Skeletal muscle tissue (tissue), 3 donors: ENCODE measurements at regions not wholly inside any gene's neighbourhood (a gene's known extent, or its start where the extent isn't known, plus 50 kb on each side); places are given as distances from the start of the nearest gene placed in this dataset.
"Not testable (repeated sequence)": the region's sequence is repeated elsewhere in the genome, so short reads cannot be mapped to it uniquely, and the experiment has no call there.

Experiments
- H3K27ac ChIP-seq: one replicate; pipeline ENCODE4 v1.7.0; 2013; ENCODE audit warnings: mild to moderate bottlenecking, low read depth, low read length, inconsistent platforms
- H3K27me3 ChIP-seq, 3 donors: one replicate each; pipeline ENCODE4 v1.7.0; 2013; ENCODE audit warnings: low read length in 3 of 3; ENCODE audit not compliant: control insufficient read depth in 3 of 3, insufficient read depth in 3 of 3
- H3K36me3 ChIP-seq, 3 donors: one replicate each; pipeline ENCODE4 v1.7.0; 2013; ENCODE audit warnings: low read length in 3 of 3; ENCODE audit not compliant: control insufficient read depth in 3 of 3, insufficient read depth in 3 of 3
- H3K4me1 ChIP-seq, 3 donors: one replicate each; pipeline ENCODE4 v1.7.0; 2013; ENCODE audit warnings: low read length in 3 of 3, mild to moderate bottlenecking in 3 of 3; ENCODE audit not compliant: control insufficient read depth in 3 of 3, insufficient read depth in 3 of 3
- H3K4me3 ChIP-seq, 3 donors: one replicate each; pipeline ENCODE4 v1.7.0; 2013; ENCODE audit warnings: low read length in 3 of 3
- H3K9ac ChIP-seq, 3 donors: one replicate each; pipeline ENCODE4 v1.7.0; 2013; ENCODE audit warnings: low read length in 3 of 3, mild to moderate bottlenecking in 3 of 3, moderate library complexity in 2 of 3, low read depth in 1 of 3
- H3K9me3 ChIP-seq, 3 donors: one replicate each; pipeline ENCODE4 v1.7.0; 2013; ENCODE audit warnings: low read length in 3 of 3; ENCODE audit not compliant: control insufficient read depth in 3 of 3
- donor health status: Osteomylitis.

GRCh38 chr3:106448372-106448966 lies 579.7 kb upstream of the CBLB start:
- H3K4me3 ChIP-seq, H3K27ac ChIP-seq, H3K9ac ChIP-seq, H3K9me3 ChIP-seq, H3K27me3 ChIP-seq, H3K4me1 ChIP-seq, H3K36me3 ChIP-seq: not testable (repeated sequence)

- H3K4me1 ChIP-seq, result peaks cover 5 to 8% (median 7%) of the 10 kb centered on the region in 3 donors
These were observed 583.3 kb upstream of the CBLB start for GRCh38 chr3:106452096-106452495.

GRCh38 chr3:106454497-106454896 lies 585.7 kb upstream of the CBLB start:
- Histone ChIP-seq H3K9ac (no peak overlapping the region), H3K4me1 (peaks cover 8 to 23% (median 18%) of the 10 kb centered on the region in 3 donors), H3K36me3 (no peaks in the 10 kb centered on the region), H3K4me3 (no peak overlapping the region), H3K27me3 (no peaks in the 10 kb centered on the region), H3K9me3 (no peaks in the 10 kb centered on the region), H3K27ac (no peak overlapping the region)

More at GRCh38 chr3:106452096-106452495, 583.3 kb upstream of the CBLB start:
- Histone ChIP-seq H3K27me3 (no peaks in the 10 kb centered on the region), H3K27ac (no peak overlapping the region), H3K36me3 (no peaks in the 10 kb centered on the region), H3K9ac (no peak overlapping the region), H3K4me3 (no peak overlapping the region), H3K9me3 (no peaks in the 10 kb centered on the region)

- Histone ChIP-seq H3K27me3 (no peaks in the 10 kb centered on the region), H3K9me3 (no peaks in the 10 kb centered on the region), H3K36me3 (no peaks in the 10 kb centered on the region), H3K4me1 (peaks cover 3 to 23% (median 13%) of the 10 kb centered on the region in 3 donors), H3K27ac (peak overlapping the region; percentile 68), H3K9ac (no peak overlapping the region), H3K4me3 (no peak overlapping the region)
These were observed 588.7 kb upstream of the CBLB start for GRCh38 chr3:106457281-106458180.

GRCh38 chr3:106458952-106459351 lies 590.1 kb upstream of the CBLB start:
- Histone ChIP-seq H3K4me1 (peaks cover 3 to 20% (median 13%) of the 10 kb centered on the region in 3 donors), H3K27ac (peak overlapping the region; percentile 82), H3K9ac (no peak overlapping the region), H3K4me3 (no peak overlapping the region), H3K27me3 (no peaks in the 10 kb centered on the region), H3K9me3 (no peaks in the 10 kb centered on the region), H3K36me3 (no peaks in the 10 kb centered on the region)

GRCh38 chr3:106466881-106467280 lies 598.1 kb upstream of the CBLB start:
- H3K9me3 ChIP-seq, result no peaks in the 10 kb centered on the region
- no peaks in the 10 kb centered on the region for H3K27me3 ChIP-seq
- no peak overlapping the region for H3K9ac ChIP-seq
- H3K27ac ChIP-seq, result no peak overlapping the region
- no peaks in the 10 kb centered on the region for H3K4me1 ChIP-seq
- no peaks in the 10 kb centered on the region for H3K36me3 ChIP-seq
- H3K4me3 ChIP-seq, result no peak overlapping the region

GRCh38 chr3:106473576-106474475 lies 605.0 kb upstream of the CBLB start:
- no peaks in the 10 kb centered on the region for H3K36me3 ChIP-seq
- no peak overlapping the region for H3K4me3 ChIP-seq
- no peaks in the 10 kb centered on the region for H3K27me3 ChIP-seq
- no peaks in the 10 kb centered on the region for H3K9me3 ChIP-seq
- no peak overlapping the region for H3K9ac ChIP-seq
- no peaks in the 10 kb centered on the region for H3K4me1 ChIP-seq
- H3K27ac ChIP-seq, result no peak overlapping the region

- no peaks in the 10 kb centered on the region for H3K36me3 ChIP-seq
- no peaks in the 10 kb centered on the region for H3K27me3 ChIP-seq
- peaks cover 0 to 2% (median 0%) of the 10 kb centered on the region in 3 donors for H3K9me3 ChIP-seq
- no peaks in the 10 kb centered on the region for H3K4me1 ChIP-seq
- no peak overlapping the region for H3K9ac ChIP-seq
- H3K4me3 ChIP-seq, result no peak overlapping the region
- no peak overlapping the region for H3K27ac ChIP-seq
These were observed 613.6 kb upstream of the CBLB start for GRCh38 chr3:106482451-106482850.

- Histone ChIP-seq H3K4me3 (no peak overlapping the region), H3K27ac (no peak overlapping the region), H3K9me3 (peaks cover 0 to 2% (median 0%) of the 10 kb centered on the region in 3 donors), H3K36me3 (no peaks in the 10 kb centered on the region), H3K9ac (no peak overlapping the region), H3K27me3 (no peaks in the 10 kb centered on the region), H3K4me1 (no peaks in the 10 kb centered on the region)
These were observed 616.4 kb upstream of the CBLB start for GRCh38 chr3:106485217-106485616.
